Upper lobe of right lung (tissue), 1 donor: ENCODE measurements at regions not wholly inside any gene's neighbourhood (a gene's known extent, or its start where the extent isn't known, plus 50 kb on each side); places are given as distances from the start of the nearest gene placed in this dataset.
"Not testable (repeated sequence)": the region's sequence is repeated elsewhere in the genome, so short reads cannot be mapped to it uniquely, and the experiment has no call there.

Experiments used
- ATAC-seq: fragments of 200-7000 bp; cut with Tn5 transposase; one replicate; pipeline ENCODE4 v1.9.1; 2020; ENCODE audit warnings: mild to moderate bottlenecking, moderate library complexity
- DNase-seq: peaks from one replicate; pipeline ENCODE4 v3.0.0-alpha.2; 2020
- H3K27ac ChIP-seq: fragments of 200-600 bp; one replicate; pipeline ENCODE4 v1.8.0; 2022
- H3K27me3 ChIP-seq: fragments of 200-600 bp; one replicate; pipeline ENCODE4 v1.8.0; 2022; ENCODE audit warnings: mild to moderate bottlenecking
- H3K36me3 ChIP-seq: fragments of 200-600 bp; one replicate; pipeline ENCODE4 v1.8.0; 2022
- H3K4me1 ChIP-seq: fragments of 200-600 bp; one replicate; pipeline ENCODE4 v1.8.0; 2022
- H3K4me3 ChIP-seq: fragments of 200-600 bp; one replicate; pipeline ENCODE4 v1.8.0; 2022; ENCODE audit warnings: mild to moderate bottlenecking
- H3K9me3 ChIP-seq: fragments of 200-600 bp; one replicate; pipeline ENCODE4 v1.8.0; 2022
- intact Hi-C: fragments of 100-400 bp; cut with DNase I; formaldehyde crosslinking; loops from one replicate; pipeline ENCODE4 v1.11.0; 2022
- donor health status: DM: no; HTN: yes; CAD: no; lungs with severe emphysema.

DNA sequence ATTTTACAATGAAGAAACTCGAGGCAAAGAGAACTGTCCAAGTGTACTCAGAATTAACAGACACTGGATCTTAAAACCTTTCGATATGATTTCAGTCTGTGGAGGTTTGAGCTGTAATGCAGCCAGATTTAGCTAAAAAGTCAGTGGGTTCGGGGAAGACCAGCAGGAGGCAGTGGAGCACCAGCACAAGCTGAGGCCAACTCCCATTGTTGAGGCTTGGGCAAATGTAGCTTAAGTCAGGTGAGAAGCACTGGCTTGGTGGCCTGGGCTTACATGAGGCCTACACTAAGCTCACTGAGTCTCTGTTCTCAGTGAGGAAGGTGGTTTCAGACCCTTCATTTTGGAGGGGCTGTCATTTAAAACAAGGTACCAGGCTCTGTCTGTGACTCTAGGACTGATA lies 1841.5 kb downstream of the KHDRBS2 start:
- DNase-seq, H3K4me3 ChIP-seq, H3K9me3 ChIP-seq, H3K36me3 ChIP-seq, intact Hi-C loops, H3K27me3 ChIP-seq, H3K27ac ChIP-seq, H3K4me1 ChIP-seq: not testable (repeated sequence)
- ATAC-seq, result peak; percentile 34

DNA sequence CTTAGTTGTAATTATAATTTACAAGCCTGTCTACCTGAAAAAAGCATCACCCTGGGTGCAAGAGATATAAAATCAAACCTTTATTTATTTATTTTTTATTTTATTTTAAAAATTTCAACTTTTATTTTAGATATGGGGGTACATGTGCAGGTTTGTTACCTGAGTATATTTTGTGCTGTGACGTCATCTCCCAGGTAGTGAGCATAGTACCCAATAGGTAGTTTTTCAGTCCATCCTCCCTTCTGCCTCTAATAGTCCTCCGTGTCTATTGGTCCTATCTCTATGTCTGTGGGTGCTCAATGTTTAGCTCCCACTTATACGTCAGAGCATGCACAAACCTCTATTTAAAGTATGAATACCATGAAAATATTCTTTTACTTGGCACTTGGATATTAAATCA lies 1846.3 kb downstream of the KHDRBS2 start:
- intact Hi-C loops, H3K36me3 ChIP-seq, H3K27me3 ChIP-seq, DNase-seq, H3K27ac ChIP-seq, ATAC-seq, H3K4me1 ChIP-seq, H3K9me3 ChIP-seq, H3K4me3 ChIP-seq: not testable (repeated sequence)

DNA sequence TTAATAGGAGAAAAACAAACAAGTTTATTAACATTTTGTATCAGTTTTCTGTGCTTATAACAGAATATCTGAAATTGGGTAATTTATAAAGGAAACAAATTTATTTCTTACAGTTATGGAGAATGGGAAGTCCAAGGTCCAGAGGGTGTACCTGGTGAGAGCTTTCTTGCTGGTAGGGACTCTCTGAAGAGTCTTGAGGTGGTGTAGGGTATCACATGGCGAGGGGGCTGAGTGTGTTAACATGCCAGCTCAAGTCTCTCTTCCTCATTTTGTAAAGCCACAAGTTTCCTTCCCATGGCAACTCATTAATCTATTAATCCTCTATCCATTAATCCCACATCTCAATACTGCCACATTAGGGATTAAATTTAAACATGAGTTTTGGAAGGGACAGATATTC lies 1863.3 kb downstream of the KHDRBS2 start:
- ATAC-seq, H3K27me3 ChIP-seq, DNase-seq, intact Hi-C loops, H3K27ac ChIP-seq, H3K9me3 ChIP-seq, H3K36me3 ChIP-seq, H3K4me3 ChIP-seq, H3K4me1 ChIP-seq: not testable (repeated sequence)

DNA sequence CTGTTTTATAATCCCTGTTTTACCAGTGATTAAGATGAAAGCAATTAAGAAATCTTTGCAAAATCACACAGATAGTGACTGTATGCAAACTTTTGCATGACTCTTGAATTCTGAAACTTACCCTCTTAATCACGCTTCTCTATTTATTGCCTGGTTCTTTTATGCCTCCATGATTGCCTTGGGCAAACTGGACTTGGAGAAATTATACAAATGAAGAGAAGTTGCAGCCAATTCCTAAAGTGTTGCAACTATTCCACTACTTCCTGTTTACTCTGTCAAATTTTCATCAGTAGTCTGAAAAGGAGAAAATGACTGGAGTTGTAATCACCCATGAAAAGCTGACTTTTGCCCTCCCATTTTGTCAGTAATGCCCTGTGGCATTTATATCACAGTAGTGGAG lies 1869.9 kb downstream of the KHDRBS2 start:
- H3K4me1 ChIP-seq, H3K27ac ChIP-seq, H3K27me3 ChIP-seq, ATAC-seq, intact Hi-C loops, H3K9me3 ChIP-seq, H3K36me3 ChIP-seq, DNase-seq, H3K4me3 ChIP-seq: not testable (repeated sequence)

DNA sequence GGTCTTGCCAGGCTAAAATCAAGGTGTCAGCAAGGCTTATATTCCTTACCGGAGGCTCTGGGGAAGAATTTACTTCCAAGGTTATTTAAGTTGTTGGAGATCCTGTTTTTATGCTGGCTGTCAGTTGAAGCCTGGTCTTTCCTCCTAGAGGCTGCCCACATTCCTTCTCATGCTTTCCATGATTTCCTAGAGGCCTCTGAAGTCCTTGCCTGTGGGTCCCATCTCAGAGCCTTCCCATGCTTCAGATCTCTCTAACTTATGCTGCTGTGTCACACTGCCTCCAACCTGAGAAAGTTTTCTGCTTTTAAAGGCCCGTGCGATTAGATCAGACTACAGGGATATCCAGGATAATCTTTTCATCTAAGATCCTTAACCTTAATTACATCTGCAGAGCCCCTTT lies 1877.3 kb downstream of the KHDRBS2 start:
- H3K36me3 ChIP-seq, H3K9me3 ChIP-seq, intact Hi-C loops, DNase-seq, H3K4me1 ChIP-seq, H3K27me3 ChIP-seq, H3K4me3 ChIP-seq, H3K27ac ChIP-seq, ATAC-seq: not testable (repeated sequence)

DNA sequence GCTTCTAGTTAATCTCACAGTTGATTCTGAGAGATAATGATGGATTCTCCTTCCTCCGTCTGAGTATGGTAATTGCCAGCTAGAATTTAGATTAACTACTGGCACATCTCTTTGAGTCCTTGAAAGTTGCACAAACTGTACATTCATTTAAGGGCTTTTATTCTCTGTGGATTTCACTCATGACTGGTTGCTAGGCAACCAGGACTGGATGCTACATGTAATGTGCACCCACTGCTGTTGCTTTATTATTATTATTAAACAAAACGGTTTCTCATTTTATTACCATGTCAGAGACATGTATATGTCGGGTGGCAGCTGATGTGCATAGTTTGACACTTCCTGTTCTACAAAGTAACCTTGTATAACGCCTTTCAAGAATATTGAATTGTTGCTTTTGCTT lies 1882.8 kb downstream of the KHDRBS2 start:
- H3K9me3 ChIP-seq, H3K4me1 ChIP-seq, H3K27ac ChIP-seq, H3K4me3 ChIP-seq, H3K36me3 ChIP-seq, ATAC-seq, intact Hi-C loops, H3K27me3 ChIP-seq, DNase-seq: not testable (repeated sequence)

DNA sequence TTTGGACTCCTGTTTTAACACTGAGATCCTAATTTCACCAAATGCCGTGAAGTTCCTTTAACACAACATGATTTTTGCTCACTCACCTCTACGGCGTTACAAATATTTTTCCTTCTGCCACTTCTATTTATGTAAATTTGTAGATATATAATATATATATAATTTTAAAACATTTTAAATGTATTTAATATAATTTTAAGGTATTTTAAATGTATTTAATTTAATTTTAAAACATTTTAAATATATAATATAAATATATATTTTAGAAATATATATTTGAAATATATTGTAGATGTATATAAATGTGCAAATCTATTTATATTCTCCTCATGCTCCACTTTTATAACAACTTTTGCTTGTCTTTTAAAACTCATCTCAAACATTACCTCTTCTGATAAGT lies 1883.5 kb downstream of the KHDRBS2 start:
- H3K4me1 ChIP-seq, ATAC-seq, H3K27me3 ChIP-seq, DNase-seq, H3K9me3 ChIP-seq, H3K4me3 ChIP-seq, intact Hi-C loops, H3K27ac ChIP-seq, H3K36me3 ChIP-seq: not testable (repeated sequence)

DNA sequence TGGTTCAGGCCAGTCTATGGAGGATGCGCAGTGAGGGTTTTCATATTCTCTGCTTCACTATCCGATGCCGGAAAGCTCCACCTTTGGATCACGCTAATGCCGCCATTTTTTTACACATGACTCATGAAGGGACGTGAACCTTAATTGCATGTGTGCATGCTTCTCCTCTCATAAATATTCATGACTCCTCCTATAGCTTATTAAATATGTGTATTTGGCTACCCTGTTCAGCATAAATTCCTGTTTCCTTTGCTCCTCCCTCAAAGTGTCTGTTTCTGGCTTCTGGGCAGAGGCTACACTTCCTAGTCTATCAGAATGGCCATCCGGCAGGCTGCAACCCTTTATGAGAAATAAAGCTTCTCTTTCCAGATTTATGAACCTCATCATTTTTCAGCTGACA lies 1890.8 kb downstream of the KHDRBS2 start:
- H3K27ac ChIP-seq, intact Hi-C loops, DNase-seq, H3K4me1 ChIP-seq, H3K36me3 ChIP-seq, ATAC-seq, H3K27me3 ChIP-seq, H3K9me3 ChIP-seq, H3K4me3 ChIP-seq: not testable (repeated sequence)

DNA sequence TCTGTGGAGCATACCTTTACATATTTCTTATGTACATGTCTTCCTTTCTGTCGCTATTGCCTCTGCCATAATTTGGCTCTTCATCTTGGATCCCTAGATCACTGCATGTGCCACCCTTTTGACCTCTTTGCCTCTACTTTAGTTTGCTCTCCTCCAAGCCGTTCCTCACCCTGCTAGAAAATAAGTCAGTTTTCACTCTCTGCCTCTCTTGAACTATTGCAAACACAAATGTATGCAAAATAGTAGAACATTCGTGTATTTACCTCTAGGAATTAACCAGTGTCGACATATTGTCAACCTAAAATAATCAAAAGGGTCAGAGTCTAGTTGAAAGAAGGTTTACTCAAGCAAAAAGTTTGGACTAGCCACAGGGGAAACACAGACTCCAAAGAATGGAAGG lies 1893.1 kb downstream of the KHDRBS2 start:
- H3K36me3 ChIP-seq, H3K9me3 ChIP-seq, H3K27me3 ChIP-seq, H3K4me1 ChIP-seq, ATAC-seq, intact Hi-C loops, H3K4me3 ChIP-seq, H3K27ac ChIP-seq, DNase-seq: not testable (repeated sequence)

DNA sequence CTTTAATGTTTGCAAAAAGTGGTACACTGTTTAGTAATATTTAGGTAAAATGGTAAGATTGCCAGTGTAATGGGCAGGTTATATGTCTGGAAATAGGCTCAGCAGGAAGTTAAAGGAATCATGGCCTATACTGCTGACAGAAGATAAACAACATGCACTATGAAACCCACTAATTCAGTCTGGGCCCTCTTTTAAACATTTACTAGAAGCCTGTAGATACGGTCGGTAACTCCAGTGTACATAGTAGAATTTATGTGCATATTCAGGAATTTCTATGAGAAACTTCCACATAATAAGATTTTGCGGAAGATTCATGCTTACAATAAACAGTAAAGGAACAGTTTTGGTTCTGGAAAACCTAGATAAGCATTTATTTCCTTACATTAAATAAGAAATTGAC lies 1896.9 kb downstream of the KHDRBS2 start:
- H3K4me3 ChIP-seq, intact Hi-C loops, H3K9me3 ChIP-seq, H3K4me1 ChIP-seq, H3K36me3 ChIP-seq, ATAC-seq, DNase-seq, H3K27me3 ChIP-seq, H3K27ac ChIP-seq: not testable (repeated sequence)

DNA sequence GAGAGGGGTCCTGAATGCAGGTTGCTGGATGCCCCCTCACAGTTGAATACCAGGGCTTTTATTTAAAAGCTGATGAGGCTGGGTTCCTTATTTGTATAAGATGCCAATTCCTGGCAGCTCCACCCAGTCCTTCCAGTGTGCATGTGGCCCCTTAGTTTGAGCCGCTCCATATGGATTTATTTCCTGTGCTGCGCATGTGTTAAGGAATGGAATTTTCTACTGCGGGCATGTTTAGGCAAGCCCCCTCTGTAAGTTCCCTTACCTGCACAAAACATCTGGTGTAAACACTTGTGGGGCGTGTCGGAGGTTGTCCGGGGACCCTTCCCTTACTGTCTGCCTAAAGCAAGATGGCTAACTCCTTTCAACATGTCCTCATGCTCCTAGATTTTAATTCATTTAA lies 1901.4 kb downstream of the KHDRBS2 start:
- DNase-seq, H3K9me3 ChIP-seq, intact Hi-C loops, H3K27ac ChIP-seq, H3K36me3 ChIP-seq, H3K27me3 ChIP-seq, H3K4me3 ChIP-seq, ATAC-seq, H3K4me1 ChIP-seq: not testable (repeated sequence)

DNA sequence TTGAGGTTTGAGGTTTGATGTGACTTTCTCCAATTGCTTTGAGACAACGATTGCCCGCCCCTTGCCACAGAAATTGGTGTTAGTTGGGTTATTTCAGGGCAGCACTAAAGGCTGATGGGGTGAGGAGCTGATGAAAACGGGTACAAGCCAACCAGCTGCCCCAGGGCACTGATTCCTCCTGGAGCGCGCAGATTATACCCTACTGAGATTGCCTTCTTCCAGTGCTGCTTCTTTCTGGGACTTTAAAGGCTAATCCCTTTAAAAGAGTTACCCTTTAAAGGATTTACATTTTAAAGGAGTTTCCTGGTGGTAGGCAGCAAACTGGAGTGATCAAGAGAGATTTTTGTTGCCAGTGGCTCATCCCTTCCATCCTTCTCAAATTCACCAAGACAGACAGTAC lies 1903.3 kb downstream of the KHDRBS2 start:
- DNase-seq, intact Hi-C loops, H3K4me1 ChIP-seq, H3K4me3 ChIP-seq, H3K27me3 ChIP-seq, H3K9me3 ChIP-seq, H3K36me3 ChIP-seq, ATAC-seq, H3K27ac ChIP-seq: not testable (repeated sequence)

DNA sequence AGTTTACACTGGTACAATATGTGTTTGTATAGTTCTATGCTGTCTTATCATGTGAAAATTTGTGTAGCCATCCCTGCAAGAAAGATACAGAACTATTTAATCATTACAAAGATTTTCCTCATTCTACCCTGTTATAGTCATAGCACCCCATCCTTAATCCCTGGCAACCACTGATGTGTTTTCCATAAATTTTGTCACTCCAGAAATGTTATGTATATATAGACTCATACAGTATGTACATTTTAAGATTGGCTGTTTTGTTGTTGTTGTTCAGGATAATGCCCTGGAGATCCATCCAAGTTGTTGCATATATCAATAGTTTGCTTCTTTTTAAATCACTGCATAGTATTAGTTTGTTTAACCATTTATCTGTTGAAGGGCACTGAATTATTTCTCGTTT lies 1911.9 kb downstream of the KHDRBS2 start:
- ATAC-seq, H3K27me3 ChIP-seq, H3K27ac ChIP-seq, DNase-seq, H3K9me3 ChIP-seq, H3K4me1 ChIP-seq, intact Hi-C loops, H3K36me3 ChIP-seq, H3K4me3 ChIP-seq: not testable (repeated sequence)

DNA sequence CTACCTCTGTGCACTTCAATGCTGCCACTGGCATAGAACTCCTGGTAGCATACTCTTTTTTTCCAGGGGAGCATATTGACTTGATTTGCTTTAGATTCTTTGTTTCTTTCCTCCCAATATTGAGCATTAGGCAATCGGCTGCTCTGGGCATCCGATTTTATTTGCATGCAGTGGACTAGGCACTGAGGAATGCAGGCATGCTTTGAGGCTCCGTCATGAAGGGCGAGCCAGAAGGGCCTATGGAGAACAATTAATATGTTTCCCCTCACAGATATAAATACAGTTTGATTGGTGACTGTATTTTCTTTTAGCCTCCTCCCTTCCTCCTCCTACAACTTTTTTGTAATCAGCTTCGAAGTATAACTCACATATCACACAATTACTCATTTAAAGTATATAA lies 1918.2 kb downstream of the KHDRBS2 start:
- H3K27ac ChIP-seq, intact Hi-C loops, H3K4me1 ChIP-seq, H3K4me3 ChIP-seq, H3K36me3 ChIP-seq, H3K27me3 ChIP-seq, H3K9me3 ChIP-seq, ATAC-seq, DNase-seq: not testable (repeated sequence)

DNA sequence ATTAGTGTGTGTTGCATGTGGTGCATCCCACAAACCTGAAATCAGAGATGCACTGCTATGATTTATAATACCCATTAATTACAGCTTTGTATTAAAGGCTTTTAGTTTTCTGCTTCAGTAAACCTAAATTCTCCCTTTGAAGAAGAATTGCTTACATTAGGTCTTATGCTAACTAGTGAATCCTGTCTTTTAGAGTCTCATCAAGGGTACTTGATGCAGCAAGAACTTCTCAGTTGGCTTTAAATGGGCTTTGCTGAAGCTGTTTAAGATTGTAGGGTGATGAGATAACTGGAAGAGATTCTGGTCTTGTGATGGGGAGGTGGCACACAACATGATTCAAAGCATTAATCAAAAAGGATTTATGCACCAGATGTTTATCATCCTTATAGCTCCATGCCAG lies 1920.1 kb downstream of the KHDRBS2 start:
- H3K4me3 ChIP-seq, ATAC-seq, H3K36me3 ChIP-seq, H3K9me3 ChIP-seq, H3K4me1 ChIP-seq, H3K27me3 ChIP-seq, intact Hi-C loops, DNase-seq, H3K27ac ChIP-seq: not testable (repeated sequence)
